MM.1S (cell line): ENCODE measurements at regions not wholly inside any gene's neighbourhood (a gene's known extent, or its start where the extent isn't known, plus 50 kb on each side); places are given as distances from the start of the nearest gene placed in this dataset.

Experiments used
- DNase-seq: peaks from one replicate; pipeline ENCODE4 v3.0.0-alpha.2; 2015
- H2AFZ ChIP-seq: fragments of 300-600 bp; sonication (generic); 2 replicates; pipeline ENCODE4 v1.6.0; 2016; ENCODE audit warnings: antibody characterized with exemption, low read length
- H3F3A ChIP-seq: fragments of 300-600 bp; sonication (generic); 2 replicates; pipeline ENCODE4 v1.6.1; 2016; ENCODE audit warnings: mild to moderate bottlenecking, antibody characterized with exemption, low read length, moderate library complexity, mixed read lengths; ENCODE audit not compliant: insufficient read depth
- H3K27ac ChIP-seq: fragments of 300-600 bp; sonication (generic); 2 replicates; pipeline ENCODE4 v1.5.1; 2016; ENCODE audit warnings: mild to moderate bottlenecking, low read length
- H3K27me3 ChIP-seq: fragments of 300-600 bp; sonication (generic); replicated peaks from 2 replicates; pipeline ENCODE4 v1.6.0; 2016; ENCODE audit warnings: low read length; ENCODE audit not compliant: insufficient read depth
- H3K36me3 ChIP-seq: fragments of 300-600 bp; sonication (generic); replicated peaks from 2 replicates; pipeline ENCODE4 v1.6.1; 2016; ENCODE audit warnings: mild to moderate bottlenecking, low read length, mixed read lengths; ENCODE audit not compliant: insufficient read depth
- H3K4me1 ChIP-seq: fragments of 300-600 bp; sonication (generic); 2 replicates; pipeline ENCODE4 v1.6.1; 2016; ENCODE audit warnings: low read length, mixed read lengths
- H3K4me2 ChIP-seq: fragments of 300-600 bp; sonication (generic); 2 replicates; pipeline ENCODE4 v1.6.0; 2016; ENCODE audit warnings: low read depth, low read length
- H3K4me3 ChIP-seq: fragments of 300-600 bp; sonication (generic); 2 replicates; pipeline ENCODE4 v1.5.1; 2016; ENCODE audit warnings: low read length, mixed read lengths
- H3K79me2 ChIP-seq: fragments of 300-600 bp; sonication (generic); 2 replicates; pipeline ENCODE4 v1.6.1; 2016; ENCODE audit warnings: mixed run types, low read length, mixed read lengths
- H3K9ac ChIP-seq: fragments of 300-600 bp; sonication (generic); 2 replicates; pipeline ENCODE4 v1.6.1; 2016; ENCODE audit warnings: low read length, mixed read lengths
- H3K9me2 ChIP-seq: fragments of 300-600 bp; sonication (generic); replicated peaks from 2 replicates; pipeline ENCODE4 v1.6.1; 2016; ENCODE audit warnings: mild to moderate bottlenecking, low read length, mixed read lengths; ENCODE audit not compliant: insufficient read depth
- H3K9me3 ChIP-seq: fragments of 300-600 bp; sonication (generic); replicated peaks from 2 replicates; pipeline ENCODE4 v1.6.1; 2016; ENCODE audit warnings: mild to moderate bottlenecking, low read length, mixed read lengths; ENCODE audit not compliant: insufficient read depth
- H4K20me1 ChIP-seq: fragments of 300-600 bp; sonication (generic); 2 replicates; pipeline ENCODE4 v1.6.1; 2016; ENCODE audit warnings: mild to moderate bottlenecking, low read length, moderate library complexity, mixed read lengths; ENCODE audit not compliant: insufficient read depth
- EZH2 ChIP-seq: fragments of 300-600 bp; sonication (generic); optimal IDR thresholded peaks from 2 replicates; pipeline ENCODE3; 2017; ENCODE audit warnings: low read depth, mild to moderate bottlenecking, antibody characterized with exemption, low read length, mixed read lengths
- EZH2phosphoT487 ChIP-seq: fragments of 300-600 bp; sonication (generic); IDR thresholded peaks from 2 replicates; pipeline ENCODE4 v1.6.1; 2018; ENCODE audit warnings: antibody characterized with exemption, low read length
- TF ChIP-seq, protein P1 (sequence below): fragments of 300-600 bp; sonication (generic); IDR thresholded peaks from 2 replicates; pipeline ENCODE4 v1.5.1; 2016; ENCODE audit warnings: antibody characterized with exemption, low read length, mixed read lengths

DNA sequence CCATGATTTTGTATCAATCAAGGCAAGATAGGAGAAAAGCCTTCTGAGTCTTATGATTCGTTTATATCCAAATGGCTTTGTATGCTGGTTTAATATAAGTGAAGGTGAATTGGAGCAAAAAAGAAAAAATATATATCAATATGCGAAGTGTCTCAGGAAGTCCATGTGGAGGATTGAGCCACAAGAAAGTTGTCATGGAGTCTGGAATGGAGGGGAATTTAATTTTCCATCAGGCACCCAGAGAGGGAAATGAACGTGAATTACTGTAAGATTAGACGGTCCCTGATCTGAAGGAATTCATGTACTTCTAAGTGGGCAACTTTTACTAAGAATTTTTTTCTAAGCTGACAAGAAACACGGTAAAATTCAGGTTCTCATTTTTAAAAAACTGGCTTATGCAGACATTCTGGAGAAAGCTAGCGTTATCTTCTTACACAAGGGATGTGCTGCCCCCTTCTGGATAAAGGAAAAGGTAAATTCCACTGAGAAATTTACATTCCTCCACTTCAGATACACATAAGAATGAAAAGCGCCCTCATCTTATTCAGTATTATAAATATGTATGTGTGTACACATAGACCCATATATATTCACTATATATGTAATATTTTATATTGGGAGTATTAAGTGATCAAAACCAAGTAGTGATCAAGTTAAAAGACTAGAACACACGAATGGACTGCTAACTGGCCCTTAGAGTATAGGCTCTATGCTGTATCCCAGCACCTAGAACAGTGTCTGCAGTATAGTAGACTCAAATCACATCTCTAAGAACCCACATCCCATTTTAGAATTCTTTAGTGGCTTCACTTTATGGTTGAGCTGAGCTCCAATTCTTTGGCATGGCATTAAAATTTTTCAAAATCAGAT is 289.0 kb upstream of the TFPI start:
- no peak overlapping the region for H3K4me2 ChIP-seq
- no peak overlapping the region for H3K4me3 ChIP-seq
- H3K9me2 ChIP-seq, result no peaks in the 10 kb centered on the region
- H3K36me3 ChIP-seq, result no peaks in the 10 kb centered on the region
- H3K9ac ChIP-seq, result no peak overlapping the region
- no peaks in the 10 kb centered on the region for H3F3A ChIP-seq
- H3K4me1 ChIP-seq, result no peaks in the 10 kb centered on the region
- no peak overlapping the region for H3K27ac ChIP-seq
- H2AFZ ChIP-seq, result peak overlapping the region; percentile 7; the same call in 1 of the 2 replicates
- peak; percentile 71 for DNase-seq
- H4K20me1 ChIP-seq, result no peaks in the 10 kb centered on the region
- no peaks in the 10 kb centered on the region for H3K9me3 ChIP-seq
- H3K79me2 ChIP-seq, result no peaks in the 10 kb centered on the region
- no peaks in the 10 kb centered on the region for H3K27me3 ChIP-seq
- TF ChIP-seq EZH2phosphoT487, result no peak
- TF ChIP-seq, protein P1, sequence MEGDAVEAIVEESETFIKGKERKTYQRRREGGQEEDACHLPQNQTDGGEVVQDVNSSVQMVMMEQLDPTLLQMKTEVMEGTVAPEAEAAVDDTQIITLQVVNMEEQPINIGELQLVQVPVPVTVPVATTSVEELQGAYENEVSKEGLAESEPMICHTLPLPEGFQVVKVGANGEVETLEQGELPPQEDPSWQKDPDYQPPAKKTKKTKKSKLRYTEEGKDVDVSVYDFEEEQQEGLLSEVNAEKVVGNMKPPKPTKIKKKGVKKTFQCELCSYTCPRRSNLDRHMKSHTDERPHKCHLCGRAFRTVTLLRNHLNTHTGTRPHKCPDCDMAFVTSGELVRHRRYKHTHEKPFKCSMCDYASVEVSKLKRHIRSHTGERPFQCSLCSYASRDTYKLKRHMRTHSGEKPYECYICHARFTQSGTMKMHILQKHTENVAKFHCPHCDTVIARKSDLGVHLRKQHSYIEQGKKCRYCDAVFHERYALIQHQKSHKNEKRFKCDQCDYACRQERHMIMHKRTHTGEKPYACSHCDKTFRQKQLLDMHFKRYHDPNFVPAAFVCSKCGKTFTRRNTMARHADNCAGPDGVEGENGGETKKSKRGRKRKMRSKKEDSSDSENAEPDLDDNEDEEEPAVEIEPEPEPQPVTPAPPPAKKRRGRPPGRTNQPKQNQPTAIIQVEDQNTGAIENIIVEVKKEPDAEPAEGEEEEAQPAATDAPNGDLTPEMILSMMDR, result peak; percentile 66
- TF ChIP-seq EZH2, result no peak

DNA sequence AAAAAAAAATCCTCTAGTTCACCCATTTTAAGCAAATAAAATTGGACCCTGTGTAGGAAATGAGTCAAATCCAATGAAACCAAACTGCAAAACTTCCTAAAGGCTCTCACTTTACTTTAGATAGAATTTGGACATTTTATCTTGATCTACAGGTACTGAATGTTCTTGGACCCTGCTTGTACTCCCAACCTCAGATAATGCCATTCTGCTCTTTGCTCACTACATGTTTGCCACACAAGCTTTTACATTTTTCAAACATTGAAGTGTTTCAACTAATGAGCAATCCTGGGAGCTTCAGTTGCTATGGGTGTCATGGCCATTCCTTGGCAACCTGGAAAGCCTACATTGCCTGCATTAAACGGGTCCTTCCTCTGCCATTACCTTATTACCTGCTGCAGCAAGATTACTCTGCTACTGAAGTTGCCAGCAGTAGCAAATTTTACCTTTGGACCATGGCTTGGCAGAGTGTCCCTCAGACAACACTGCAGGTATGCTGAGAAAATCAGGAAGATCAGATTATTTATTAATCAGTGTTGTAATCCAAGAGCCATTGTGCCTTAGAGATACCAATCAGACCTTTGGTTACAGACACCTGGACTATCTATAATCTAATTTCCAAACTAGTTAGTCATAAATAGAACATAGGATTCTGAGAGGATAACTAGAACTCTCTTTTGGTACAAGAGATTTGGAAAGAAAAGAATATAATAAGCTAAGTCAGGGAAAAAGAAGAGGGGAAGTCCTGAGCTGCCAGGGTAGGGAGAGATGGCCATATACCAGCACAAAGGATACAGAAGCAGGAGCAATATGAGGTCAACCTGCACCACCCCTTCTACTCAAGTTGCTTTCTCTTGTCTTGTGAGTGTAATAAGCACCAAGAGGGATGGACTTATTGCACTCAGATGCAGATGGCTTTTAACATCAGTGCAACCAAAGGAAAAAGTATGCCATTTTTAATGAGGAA is 293.3 kb upstream of the TFPI start:
- Histone ChIP-seq H3K27ac (no peak overlapping the region), H3K9me2 (no peaks in the 10 kb centered on the region), H3K4me2 (no peak overlapping the region), H2AFZ (no peak overlapping the region), H3K4me1 (peaks cover 14% of the 10 kb centered on the region), H3K4me3 (no peak overlapping the region), H3K36me3 (no peaks in the 10 kb centered on the region), H3K9ac (no peak overlapping the region), H3K79me2 (no peaks in the 10 kb centered on the region), H3K27me3 (no peaks in the 10 kb centered on the region), H3F3A (no peaks in the 10 kb centered on the region; the same call in 1 of the 2 replicates), H4K20me1 (no peaks in the 10 kb centered on the region), H3K9me3 (no peaks in the 10 kb centered on the region)
- TF ChIP-seq, protein P1, result no peak
- TF ChIP-seq EZH2 (no peak), EZH2phosphoT487 (no peak)
- DNase-seq, result no peak

DNA sequence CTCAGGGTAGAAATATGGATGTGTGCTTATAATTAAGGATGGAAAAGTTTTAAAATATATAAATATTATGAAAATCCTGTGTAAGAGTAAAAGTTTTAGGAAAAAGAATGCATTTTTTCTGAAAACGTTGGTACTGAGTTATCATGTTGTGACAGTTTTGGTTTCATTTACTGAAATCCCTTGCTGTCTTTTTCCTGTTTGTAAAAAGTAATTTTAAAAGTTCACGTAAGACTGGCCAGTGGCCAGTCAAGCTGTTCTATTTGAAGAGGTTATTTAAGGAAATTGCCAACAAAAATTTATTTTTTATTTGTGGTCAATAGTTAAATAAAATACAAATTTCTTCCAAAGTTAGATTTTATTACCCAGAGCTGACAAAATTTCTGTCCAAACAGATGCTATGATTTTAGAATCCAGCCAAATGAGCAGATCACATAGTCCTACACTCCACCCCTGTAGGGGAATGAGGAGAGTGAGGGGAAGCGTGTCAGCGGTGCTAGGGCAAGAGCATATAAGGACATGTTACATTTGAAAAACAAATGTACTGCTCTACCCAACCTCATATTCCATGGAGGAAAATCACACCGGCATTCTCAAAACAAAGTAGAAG is 297.8 kb upstream of the TFPI start:
- Histone ChIP-seq H3K9me3 (no peaks in the 10 kb centered on the region), H3K4me3 (no peak overlapping the region; the same call in 1 of the 2 replicates), H3F3A (no peaks in the 10 kb centered on the region; the same call in 1 of the 2 replicates), H3K4me2 (peak overlapping the region; percentile 56), H2AFZ (peak overlapping the region; percentile 57; the same call in 1 of the 2 replicates), H3K27ac (peak overlapping the region; percentile 6; the same call in 1 of the 2 replicates), H4K20me1 (no peaks in the 10 kb centered on the region), H3K36me3 (no peaks in the 10 kb centered on the region), H3K4me1 (peaks cover 15% of the 10 kb centered on the region), H3K9me2 (no peaks in the 10 kb centered on the region), H3K9ac (peak overlapping the region; percentile 28; the same call in 1 of the 2 replicates), H3K27me3 (no peaks in the 10 kb centered on the region), H3K79me2 (no peaks in the 10 kb centered on the region)
- TF ChIP-seq EZH2 (no peak), EZH2phosphoT487 (no peak)
- TF ChIP-seq, protein P1, result no peak
- peak; percentile 45 for DNase-seq
